DND-41 (cell line): ENCODE measurements at regions not wholly inside any gene's neighbourhood (a gene's known extent, or its start where the extent isn't known, plus 50 kb on each side); places are given as distances from the start of the nearest gene placed in this dataset.

Experiments
- EZH2 ChIP-seq: IDR thresholded peaks from 3 replicates; pipeline ENCODE4 v1.6.1; 2012; ENCODE audit warnings: borderline replicate concordance, low read depth, mild to moderate bottlenecking, moderate library complexity, low read length, inconsistent platforms; ENCODE audit not compliant: severe bottlenecking
- TF ChIP-seq, protein P1 (sequence below): IDR thresholded peaks from 2 replicates; pipeline ENCODE4 v1.5.1; 2012; ENCODE audit warnings: borderline replicate concordance, low read length, moderate library complexity, mild to moderate bottlenecking; ENCODE audit not compliant: poor library complexity, severe bottlenecking; ENCODE audit errors: extremely low read depth

DNA sequence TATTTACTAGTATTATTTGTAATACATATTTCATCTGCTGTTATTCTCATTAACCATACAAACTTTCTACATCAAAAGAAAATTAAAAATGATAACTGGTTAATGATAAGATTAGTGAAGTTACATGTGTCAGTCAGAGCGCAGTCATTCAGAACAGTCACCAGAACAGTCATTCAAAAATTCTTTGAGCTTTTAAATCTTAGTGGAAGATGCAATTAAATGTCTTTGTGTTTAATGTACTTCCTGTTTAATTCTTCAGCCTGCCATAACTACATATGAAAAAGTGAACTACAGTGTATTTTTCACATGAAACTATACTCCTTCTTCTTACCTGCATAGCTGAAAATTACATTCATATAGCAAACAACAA is 179.7 kb upstream of the NDST4 start:
- TF ChIP-seq EZH2 = no peak
- TF ChIP-seq, protein P1, sequence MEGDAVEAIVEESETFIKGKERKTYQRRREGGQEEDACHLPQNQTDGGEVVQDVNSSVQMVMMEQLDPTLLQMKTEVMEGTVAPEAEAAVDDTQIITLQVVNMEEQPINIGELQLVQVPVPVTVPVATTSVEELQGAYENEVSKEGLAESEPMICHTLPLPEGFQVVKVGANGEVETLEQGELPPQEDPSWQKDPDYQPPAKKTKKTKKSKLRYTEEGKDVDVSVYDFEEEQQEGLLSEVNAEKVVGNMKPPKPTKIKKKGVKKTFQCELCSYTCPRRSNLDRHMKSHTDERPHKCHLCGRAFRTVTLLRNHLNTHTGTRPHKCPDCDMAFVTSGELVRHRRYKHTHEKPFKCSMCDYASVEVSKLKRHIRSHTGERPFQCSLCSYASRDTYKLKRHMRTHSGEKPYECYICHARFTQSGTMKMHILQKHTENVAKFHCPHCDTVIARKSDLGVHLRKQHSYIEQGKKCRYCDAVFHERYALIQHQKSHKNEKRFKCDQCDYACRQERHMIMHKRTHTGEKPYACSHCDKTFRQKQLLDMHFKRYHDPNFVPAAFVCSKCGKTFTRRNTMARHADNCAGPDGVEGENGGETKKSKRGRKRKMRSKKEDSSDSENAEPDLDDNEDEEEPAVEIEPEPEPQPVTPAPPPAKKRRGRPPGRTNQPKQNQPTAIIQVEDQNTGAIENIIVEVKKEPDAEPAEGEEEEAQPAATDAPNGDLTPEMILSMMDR = no peak
